HG02943 (cell line): ENCODE measurements at regions not wholly inside any gene's neighbourhood (a gene's known extent, or its start where the extent isn't known, plus 50 kb on each side); places are given as distances from the start of the nearest gene placed in this dataset.

Source experiments
- ATAC-seq: cut with Tn5 transposase; IDR thresholded peaks from one replicate; pipeline ENCODE4 v1.9.1; 2021; ENCODE audit warnings: mild to moderate bottlenecking, low read depth, moderate library complexity; ENCODE audit not compliant: unreplicated experiment

- ATAC-seq = no peak
Measured at GRCh38 chr9:82149501-82149946, 161.0 kb downstream of the SPATA31D1 start.

GRCh38 chr9:82152181-82152580, 163.6 kb downstream of the SPATA31D1 start:
- ATAC-seq = no peak

DNA sequence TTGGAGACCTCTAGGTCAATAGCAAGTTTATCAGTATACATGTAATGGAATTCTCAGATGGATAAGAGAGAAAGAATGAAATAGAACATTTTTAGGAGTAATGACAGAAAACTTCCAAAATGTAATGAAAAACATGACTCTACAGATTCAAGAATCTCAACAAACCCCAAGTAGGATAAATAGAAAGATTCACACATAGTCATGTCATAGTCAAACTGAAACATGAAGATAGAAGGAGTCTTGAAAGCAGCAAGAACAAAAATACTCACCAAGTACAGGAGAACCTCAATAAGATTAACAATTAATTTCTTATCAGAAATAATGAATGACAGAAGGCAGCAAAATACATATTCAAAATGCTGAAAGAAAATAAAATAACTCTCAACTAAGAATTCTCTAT, 164.5 kb downstream of the SPATA31D1 start:
- ATAC-seq = no peak

- no peak for ATAC-seq
Measured at GRCh38 chr9:82154573-82154972, 166.0 kb downstream of the SPATA31D1 start.

GRCh38 chr9:82161876-82162275, 173.3 kb downstream of the SPATA31D1 start:
- no peak for ATAC-seq

DNA sequence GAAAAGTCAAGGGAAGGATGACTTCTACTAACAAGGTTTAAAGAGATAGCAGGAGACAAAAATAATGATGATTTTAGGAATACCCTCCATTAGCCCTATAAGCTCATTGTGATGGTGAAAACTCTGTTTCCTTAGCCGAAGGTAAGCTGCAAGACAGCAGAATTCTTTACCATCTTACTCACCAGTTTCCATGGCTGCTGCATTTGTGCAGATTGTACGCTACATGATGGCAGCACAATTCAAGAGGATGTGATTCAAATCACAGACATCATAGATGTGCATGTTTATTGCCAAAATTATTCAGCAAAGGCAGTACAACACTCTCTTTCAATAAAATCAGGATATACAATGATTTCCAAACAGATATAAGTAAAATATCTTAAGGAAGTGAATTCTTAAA, 175.6 kb downstream of the SPATA31D1 start:
- no peak for ATAC-seq

DNA sequence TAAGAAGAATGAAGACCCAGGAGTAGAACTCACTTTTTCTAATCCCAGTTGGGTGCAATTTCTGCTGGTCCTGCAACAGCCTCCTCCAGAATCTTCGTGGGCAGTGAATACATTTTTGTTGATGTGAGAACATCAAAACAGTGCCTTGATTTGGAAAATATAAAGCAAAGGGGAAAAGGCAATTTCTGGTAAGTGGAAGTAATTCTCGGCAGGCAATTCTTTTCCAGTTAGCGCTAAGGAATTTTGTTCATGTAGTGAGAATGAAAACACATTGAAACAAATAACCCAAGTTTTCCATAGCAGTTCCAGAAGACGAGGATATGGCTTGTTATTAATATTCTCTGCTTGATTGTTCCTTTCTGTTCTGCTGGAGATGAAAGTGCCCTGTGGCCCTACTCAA, 178.7 kb downstream of the SPATA31D1 start:
- no peak for ATAC-seq

DNA sequence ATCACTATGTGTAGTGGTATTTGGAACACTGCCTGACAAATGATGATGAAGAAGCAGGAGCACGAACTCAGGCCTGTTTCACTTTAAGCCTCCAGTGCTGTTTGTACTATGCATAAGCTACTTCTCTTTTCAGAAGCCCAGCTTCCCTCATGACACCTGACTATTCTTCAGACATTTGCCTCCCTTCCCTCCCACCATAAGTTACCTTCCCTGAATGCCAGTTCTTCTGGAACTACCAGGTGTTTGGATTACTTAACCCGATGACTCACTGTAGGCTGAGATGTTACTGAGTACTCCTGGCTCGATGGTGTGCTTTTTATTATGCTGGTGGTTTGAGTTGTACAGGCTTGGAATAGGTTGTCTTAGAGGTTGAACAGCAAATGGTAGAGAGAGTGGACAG, 180.0 kb downstream of the SPATA31D1 start:
- ATAC-seq = no peak

DNA sequence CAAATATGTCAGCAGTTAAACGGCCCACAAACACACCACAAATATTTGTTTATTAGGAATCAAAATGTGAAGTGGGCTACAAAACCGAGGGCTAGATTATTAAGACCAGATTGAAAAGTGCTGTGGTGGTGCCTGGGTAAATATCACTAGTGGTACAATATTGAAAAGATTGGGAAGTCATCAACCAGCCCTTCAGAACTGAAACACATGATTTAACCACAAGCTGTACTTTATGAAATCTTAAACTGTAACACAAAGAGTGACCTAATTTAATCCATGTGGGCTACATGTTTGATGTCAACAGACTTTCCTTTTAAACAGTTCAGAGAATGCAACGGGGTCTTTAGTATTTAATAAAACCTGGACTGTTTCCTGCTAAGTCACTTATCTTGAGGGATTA, 182.3 kb downstream of the SPATA31D1 start:
- no peak for ATAC-seq

DNA sequence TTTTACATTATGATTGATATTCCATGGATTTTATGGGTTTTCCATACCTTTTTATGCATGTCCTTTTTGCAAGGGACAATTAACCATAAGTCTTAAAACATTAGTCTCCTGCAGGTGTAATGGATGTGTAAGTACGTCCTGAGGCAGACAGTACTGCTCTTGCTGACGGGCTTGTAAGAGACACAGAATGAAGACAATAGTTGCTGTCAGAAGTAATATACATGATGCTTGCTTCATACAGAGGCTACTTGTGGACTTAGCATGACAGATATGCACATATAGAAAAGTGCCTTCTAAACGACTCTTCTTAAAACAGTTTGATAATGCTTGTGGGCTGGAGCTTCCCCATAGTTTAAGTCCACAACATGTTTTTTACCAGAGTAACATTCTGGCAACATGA, 182.7 kb downstream of the SPATA31D1 start:
- ATAC-seq = no peak

- no peak for ATAC-seq
Measured at GRCh38 chr9:82180711-82181110, 192.1 kb downstream of the SPATA31D1 start.

- ATAC-seq = no peak
Measured at GRCh38 chr9:82183181-82183860, 194.7 kb downstream of the SPATA31D1 start.

DNA sequence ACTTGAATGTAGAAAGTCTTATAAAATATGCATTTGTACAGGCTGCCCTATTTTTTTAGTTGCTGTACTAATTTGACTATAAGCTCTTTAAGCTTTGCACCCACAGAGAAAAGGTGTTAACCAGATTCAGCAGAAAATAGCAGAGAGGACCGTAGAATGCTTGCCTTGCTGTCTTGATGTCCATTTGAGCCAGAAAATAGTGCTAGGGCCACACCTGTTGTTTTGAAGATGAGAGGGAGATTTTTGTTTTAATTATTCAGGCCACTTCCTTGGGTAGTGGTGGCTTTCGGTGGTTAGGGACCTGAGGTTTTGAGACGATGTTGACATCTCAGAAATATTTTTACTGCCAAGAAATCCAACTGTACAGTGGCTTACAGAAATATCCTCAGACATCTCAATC, 196.0 kb downstream of the SPATA31D1 start:
- no peak for ATAC-seq

GRCh38 chr9:82188817-82189216, 200.2 kb downstream of the SPATA31D1 start:
- no peak for ATAC-seq

DNA sequence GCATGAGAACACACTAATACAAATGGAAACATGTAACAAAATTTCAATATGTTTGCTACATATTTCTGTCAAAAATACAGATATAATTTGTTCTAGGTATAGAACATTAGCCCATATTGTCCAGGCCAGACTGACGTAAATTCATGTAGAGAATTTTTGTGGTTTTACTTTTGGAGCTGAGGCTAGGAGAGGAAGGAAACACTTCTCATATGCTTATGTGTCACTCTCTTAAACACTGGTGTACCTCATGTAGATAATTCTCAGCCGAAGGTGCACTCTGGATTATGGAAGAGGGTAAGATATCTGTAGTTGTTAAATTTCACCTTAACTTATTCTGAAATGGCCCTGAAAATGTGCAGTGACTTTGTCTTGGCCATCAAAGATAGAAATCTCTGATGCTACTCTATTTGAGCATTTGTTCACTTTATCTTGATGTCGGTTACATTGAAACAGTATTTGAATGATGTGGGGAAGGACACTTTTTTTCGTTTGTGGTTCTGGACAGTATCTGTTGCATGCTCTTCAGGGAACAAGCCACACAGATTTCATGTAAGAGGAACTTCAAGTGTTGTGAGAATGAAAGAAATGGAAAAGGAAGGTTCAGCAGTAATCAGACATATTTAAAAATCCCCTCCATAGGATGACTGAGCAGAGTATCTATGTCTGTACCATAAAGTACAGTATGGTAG, 202.7 kb downstream of the SPATA31D1 start:
- no peak for ATAC-seq

DNA sequence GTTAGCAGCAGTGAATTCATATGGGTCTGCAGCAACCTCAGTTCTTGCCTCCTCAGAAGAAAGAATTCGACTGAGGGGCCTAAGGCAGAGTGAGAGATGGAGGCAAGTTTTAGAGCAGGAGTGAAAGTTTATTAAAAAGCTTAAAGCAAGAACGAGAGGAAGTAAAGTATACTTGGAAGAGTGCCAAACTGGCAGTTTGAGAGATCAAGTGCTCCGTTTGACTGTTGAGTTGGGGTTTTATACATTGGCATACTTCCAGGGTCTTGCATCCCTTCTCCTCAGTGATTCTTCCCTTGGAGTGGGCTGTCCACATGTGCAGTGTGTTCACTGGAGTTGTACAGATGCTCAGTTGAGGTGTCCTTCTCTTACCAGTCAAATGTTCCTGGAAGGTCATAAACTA, 203.6 kb downstream of the SPATA31D1 start:
- ATAC-seq = no peak

- no peak for ATAC-seq
Measured at GRCh38 chr9:82196622-82197441, 208.3 kb downstream of the SPATA31D1 start.

DNA sequence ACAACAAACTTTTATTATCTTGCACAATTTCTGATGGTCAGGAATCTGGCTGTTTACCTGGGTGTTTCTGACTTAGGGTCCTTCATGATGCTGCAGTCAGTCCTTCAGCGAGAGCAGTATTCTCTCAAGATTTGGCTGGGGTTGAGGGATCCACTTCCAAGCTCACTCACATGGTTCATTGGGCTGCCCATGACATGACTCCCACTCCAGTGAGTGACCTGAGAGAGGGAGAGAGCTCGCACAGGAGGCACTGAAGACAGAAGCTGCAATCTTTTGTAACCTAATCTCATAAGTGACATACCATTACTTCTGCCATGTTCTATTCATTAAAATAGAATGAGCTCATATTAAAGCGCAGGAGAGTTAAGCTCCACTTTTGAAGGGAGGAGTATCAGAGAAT, 212.6 kb downstream of the SPATA31D1 start:
- ATAC-seq = no peak

DNA sequence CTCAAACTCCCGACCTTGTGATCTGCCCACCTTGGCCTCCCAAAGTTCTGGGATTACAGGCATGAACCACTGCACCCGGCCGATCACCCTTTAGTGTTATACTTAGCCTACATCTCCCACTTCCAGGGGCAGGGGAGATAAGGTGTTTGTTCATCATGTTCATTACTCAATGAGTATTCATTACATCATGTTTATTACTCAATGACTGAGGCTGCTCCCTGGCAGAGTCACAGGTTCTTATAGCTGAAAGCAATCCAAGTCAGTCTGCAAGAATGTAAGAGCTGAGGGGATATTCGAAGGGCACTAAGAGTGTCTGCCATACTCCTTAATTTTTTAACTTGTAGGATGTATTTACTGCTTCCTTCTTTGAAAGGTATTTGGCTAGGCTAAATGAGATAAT, 214.2 kb downstream of the SPATA31D1 start:
- ATAC-seq = no peak

DNA sequence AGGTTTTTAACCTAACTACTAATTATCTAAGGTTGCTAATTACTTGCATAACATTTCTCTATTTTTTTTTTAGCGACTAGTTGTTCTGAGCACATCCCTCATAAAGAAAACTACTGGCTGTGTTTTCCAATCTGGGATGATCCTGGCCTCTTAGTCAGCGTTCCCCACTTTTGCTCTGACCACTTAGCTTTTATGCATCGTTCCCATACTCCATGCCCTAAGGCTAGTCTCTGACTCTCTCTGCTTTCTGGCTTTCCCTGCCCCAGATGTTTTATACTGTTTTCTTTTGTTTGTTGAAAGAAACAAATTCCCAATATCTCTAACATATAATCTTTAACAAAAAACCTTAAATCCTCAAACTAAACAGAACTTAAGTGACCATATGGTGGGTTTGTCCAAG, 217.9 kb downstream of the SPATA31D1 start:
- ATAC-seq = no peak

DNA sequence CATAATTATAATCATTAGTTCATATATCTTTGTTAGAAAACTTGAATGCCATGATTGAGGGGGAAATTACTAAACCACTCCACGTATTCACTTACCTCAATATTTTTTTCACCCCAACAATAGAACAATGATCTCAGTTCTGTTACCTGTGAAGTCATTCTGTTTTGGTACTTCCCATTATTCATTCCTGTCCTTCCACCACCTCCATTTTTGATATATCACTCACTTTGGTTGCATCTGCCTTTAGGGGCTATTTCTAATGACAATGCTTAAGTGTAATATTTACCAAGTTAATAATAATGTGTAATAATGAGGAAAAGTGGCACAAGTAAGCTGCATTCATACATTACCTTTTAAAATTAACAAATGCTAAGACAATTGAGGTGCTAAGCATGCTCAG, 218.4 kb downstream of the SPATA31D1 start:
- ATAC-seq = no peak
